ENCODE measurements at regions not wholly inside any gene's neighbourhood (a gene's known extent, or its start where the extent isn't known, plus 50 kb on each side); places are given as distances from the start of the nearest gene placed in this dataset.

DNA sequence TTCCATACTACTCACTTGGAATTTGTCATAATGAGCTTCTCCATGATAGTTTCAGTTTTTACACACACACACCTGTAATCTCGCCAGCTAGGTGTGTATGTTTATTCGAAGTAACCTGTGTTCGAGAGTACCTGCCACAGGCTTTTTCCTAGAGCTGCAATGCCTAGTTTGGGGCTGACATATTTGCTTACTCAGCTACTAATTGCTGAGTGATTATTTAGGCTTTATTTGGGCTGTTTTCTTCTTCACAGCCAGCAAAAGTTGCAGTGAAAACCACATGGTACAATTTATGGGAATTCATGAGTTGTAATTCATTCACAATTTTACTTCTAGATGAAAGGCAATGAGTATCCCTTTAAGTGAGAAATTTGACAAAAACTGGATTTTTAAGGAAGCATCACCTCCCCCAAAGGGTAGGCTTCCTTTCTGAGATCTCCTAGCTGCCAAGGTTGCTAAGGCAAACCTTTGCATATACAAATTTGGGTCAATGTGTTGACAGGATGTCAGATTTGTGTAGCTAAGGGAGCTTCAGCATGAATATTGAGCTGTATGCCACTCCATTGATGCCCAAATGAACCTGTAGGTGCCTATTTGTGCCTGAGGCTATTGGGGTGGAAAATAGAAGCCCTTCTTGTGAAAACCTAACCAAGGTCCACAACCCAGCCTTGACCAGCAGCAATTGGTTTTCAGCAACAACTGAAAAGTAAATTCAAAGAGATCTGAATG, 108.7 kb upstream of the OTX2 start:
- Histone ChIP-seq H3K4me3 (ENCODE audit: low read depth, low read length) (no peak overlapping the region), H3K27ac (no peak overlapping the region), H3K36me3 (peaks cover 27% of the 10 kb centered on the region), H3K9me3 (ENCODE audit: severe bottlenecking) (peaks cover 5% of the 10 kb centered on the region), H3K27me3 (ENCODE audit: insufficient read depth, low read depth, severe bottlenecking) (no peaks in the 10 kb centered on the region)
- no peak for DNase-seq
- TF ChIP-seq CTCF (IDR thresholded peaks at IDR 0.05; ENCODE audit: low read depth, low read length) = no peak

DNA sequence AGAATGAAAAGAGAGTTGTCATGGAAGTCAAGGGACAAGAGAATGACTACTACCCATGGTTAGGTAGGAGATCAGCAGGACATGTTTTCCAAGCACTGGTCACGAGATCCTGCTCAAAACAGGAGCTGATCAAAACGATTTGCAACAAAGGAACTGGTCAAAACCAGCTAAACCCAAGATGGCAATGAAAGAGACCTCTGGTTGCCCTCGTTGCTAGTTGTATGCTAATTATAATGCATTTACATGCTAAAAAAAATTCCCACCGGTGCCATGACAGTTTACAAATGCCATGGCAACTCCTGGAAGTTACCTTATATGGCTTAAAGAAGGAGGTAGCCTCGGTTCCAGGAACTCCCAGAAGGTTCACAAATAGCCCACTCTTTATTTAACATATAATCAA, 95.0 kb upstream of the OTX2 start:
- Histone ChIP-seq H3K27ac (no peak overlapping the region), H3K4me3 (ENCODE audit: low read depth, low read length) (no peak overlapping the region), H3K9me3 (ENCODE audit: severe bottlenecking) (no peaks in the 10 kb centered on the region), H3K36me3 (peaks cover 52% of the 10 kb centered on the region), H3K27me3 (ENCODE audit: insufficient read depth, low read depth, severe bottlenecking) (no peaks in the 10 kb centered on the region)
- no peak for DNase-seq
- TF ChIP-seq CTCF (IDR thresholded peaks at IDR 0.05; ENCODE audit: low read depth, low read length) = no peak

DNA sequence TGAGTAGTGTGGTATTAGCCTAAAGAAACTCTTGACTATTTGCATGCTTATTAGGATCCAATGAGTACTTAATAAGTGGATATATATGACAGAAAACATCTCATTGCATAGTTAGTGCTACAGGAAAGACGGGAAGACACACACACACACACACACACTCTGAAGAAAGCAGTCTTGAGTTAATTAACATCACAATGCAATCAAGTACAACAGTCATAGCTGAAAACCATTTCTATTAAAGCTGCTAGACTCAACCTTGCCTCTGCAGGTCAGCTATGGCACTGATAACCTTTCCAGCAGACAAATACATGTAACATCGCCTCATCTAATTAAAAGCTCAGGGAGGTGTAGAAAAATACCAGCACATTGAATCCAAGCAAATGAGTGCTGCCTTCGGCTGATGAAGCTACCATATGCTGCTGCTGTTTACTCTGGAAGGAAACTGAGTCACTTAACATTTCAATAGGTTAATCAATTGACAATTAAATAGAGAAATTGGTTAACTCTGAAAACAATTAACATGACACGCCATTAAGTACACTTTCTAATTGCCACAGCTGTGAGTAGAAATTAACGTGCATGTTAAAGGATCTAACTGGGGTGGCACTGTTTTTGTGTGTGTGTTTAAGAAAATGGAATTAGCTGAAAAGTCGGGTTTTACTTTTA, 93.2 kb upstream of the OTX2 start:
- no peak for DNase-seq
- no peaks in the 10 kb centered on the region for H3K9me3 ChIP-seq (ENCODE audit: severe bottlenecking)
- no peaks in the 10 kb centered on the region for H3K27me3 ChIP-seq (ENCODE audit: insufficient read depth, low read depth, severe bottlenecking)
- peaks cover 51% of the 10 kb centered on the region for H3K36me3 ChIP-seq
- TF ChIP-seq CTCF (IDR thresholded peaks at IDR 0.05; ENCODE audit: low read depth, low read length) = no peak
- no peak overlapping the region for H3K27ac ChIP-seq
- H3K4me3 ChIP-seq (ENCODE audit: low read depth, low read length) = no peak overlapping the region

GRCh38 chr14:56902385-56902784, 92.1 kb upstream of the OTX2 start:
- peaks cover 57% of the 10 kb centered on the region for H3K36me3 ChIP-seq
- no peak overlapping the region for H3K27ac ChIP-seq
- H3K27me3 ChIP-seq (ENCODE audit: insufficient read depth, low read depth, severe bottlenecking) = no peaks in the 10 kb centered on the region
- H3K9me3 ChIP-seq (ENCODE audit: severe bottlenecking) = no peaks in the 10 kb centered on the region
- no peak for TF ChIP-seq CTCF (IDR thresholded peaks at IDR 0.05; ENCODE audit: low read depth, low read length)
- H3K4me3 ChIP-seq (ENCODE audit: low read depth, low read length) = no peak overlapping the region
- DNase-seq = no peak

- Histone ChIP-seq H3K27me3 (ENCODE audit: insufficient read depth, low read depth, severe bottlenecking) (no peaks in the 10 kb centered on the region), H3K36me3 (peaks cover 56% of the 10 kb centered on the region), H3K27ac (no peak overlapping the region), H3K9me3 (ENCODE audit: severe bottlenecking) (no peaks in the 10 kb centered on the region), H3K4me3 (ENCODE audit: low read depth, low read length) (no peak overlapping the region)
- DNase-seq = no peak
- no peak for TF ChIP-seq CTCF (IDR thresholded peaks at IDR 0.05; ENCODE audit: low read depth, low read length)
Observed at GRCh38 chr14:56900726-56901125, 90.4 kb upstream of the OTX2 start.

Measured in WERI-Rb-1 (cell line).